HPDE6-E6E7 (cell line): ENCODE measurements at regions not wholly inside any gene's neighbourhood (a gene's known extent, or its start where the extent isn't known, plus 50 kb on each side); places are given as distances from the start of the nearest gene placed in this dataset.
"Not testable (repeated sequence)": the region's sequence is repeated elsewhere in the genome, so short reads cannot be mapped to it uniquely, and the experiment has no call there.

Experiments used
- DNase-seq: peaks from one replicate; pipeline ENCODE4 v3.0.0; 2011; ENCODE audit warnings: missing footprints; ENCODE audit errors: extremely low spot score

DNA sequence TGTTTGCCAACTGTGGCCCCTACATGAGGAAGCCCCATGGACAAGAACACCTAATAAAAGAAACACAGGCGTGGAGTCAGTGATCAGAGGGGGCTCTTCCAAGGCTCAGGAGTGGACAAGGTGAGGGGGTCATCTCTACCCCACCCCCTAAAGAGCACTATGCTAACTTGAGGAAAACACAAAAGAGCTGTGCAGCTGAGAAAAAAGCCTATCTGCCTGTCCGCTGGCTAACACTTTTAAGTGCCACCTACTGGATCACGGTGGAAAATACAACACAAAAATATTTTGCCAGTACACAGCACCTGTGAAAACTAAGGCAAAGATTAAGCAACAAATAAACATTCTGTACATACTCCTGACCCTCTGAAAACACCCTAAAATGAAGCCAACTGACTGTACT, 53.1 kb upstream of the COBL start:
- no peak for DNase-seq

DNA sequence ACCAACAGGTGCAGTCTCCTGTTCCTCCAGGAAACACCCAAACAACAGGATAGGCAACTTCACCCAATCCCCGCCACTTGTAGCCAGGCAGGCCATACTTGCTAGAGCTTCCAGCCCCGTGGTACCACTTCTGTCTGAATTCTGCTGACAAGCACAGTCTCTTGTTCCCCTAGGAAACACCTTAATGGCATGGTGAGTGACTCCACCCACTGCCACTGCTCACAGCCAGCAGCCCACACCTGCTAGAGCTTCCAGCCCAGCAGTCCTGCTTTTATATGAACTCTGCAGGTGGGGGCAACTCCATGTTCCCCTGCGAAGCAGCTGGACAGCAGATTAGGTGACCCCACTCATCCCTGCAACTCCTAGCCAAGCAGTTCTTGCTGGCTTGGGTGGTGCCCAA, 52.6 kb upstream of the COBL start:
- not testable (repeated sequence) for DNase-seq

DNA sequence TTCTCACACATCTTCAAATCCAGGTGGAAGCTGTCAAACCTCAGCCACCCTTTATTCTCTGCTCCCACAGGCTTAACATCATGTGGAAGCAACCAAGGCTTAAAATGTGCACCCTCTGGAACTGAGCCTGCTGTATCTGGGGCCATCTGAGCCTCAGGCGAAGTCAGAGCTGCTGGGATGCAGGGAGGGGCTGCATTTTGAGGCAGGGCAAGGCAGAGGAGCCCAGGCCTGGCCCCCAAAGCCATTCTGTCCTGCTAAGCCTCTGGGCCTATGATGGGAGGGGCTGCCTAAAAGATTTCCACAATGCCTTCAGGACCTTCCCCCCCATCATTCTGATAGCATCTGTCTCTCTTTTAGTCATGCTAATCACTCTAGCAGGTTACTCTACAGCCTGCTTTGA, 51.7 kb upstream of the COBL start:
- no peak for DNase-seq

DNA sequence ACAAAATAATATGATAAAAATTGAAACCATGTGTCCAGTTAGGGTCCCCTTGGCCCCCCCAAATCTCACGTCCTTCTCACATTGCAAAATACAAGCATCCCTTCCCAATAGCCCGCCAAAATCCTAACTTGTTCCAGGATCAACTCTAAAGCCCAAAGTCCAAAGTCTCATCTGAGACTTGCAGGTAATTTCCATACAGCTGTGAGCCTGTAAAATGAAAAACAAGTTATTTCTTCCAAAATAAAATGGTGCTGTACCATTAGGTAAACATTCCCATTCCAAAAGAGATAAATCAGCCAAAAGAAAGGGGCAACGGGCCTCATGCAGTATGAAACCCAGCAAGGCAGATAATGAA, 51.0 kb upstream of the COBL start:
- DNase-seq = no peak

DNA sequence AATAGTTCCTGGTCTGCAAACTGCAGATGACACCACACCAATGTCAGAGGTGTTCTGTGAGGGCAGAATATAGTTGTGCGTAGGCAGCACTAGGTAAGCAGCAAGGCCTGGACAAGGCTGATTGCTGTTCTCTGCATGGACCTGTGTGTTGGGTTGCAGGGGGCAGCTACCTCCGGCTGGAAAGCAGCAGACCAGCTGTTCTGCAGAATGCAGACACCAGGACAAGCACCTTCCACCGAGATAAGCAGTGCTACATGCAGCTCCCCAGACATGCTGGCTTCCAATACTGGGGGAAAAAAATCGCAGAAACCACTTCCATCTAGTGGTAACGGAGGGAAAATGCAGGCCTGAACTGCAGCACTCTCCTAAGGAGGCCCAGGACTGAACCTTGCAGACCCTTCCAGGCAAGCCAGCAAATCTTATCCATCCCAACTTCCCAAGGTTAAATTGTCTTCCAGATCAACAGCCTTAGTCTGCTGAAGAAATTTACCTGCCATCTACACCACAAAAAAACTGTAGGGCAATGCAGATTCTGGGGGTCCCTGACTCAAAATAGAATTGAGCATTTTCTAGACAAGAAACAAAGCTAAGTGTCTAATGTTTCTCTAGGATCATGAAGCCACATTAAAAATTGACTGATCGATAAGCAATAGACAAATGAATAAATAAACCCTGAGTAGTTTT, 50.5 kb upstream of the COBL start:
- peak; percentile 75 for DNase-seq
